Endodermal cell (in vitro differentiated cells): ENCODE measurements at regions not wholly inside any gene's neighbourhood (a gene's known extent, or its start where the extent isn't known, plus 50 kb on each side); places are given as distances from the start of the nearest gene placed in this dataset.

Source experiments
- DNase-seq: peaks from one replicate; pipeline ENCODE4 v3.0.0-alpha.2; 2017
- H3K27ac ChIP-seq: 2 replicates; pipeline ENCODE4 v1.5.1; 2013; ENCODE audit warnings: mild to moderate bottlenecking, low read depth, low read length, moderate library complexity
- H3K27me3 ChIP-seq: 2 replicates; pipeline ENCODE4 v1.6.1; 2013; ENCODE audit warnings: mild to moderate bottlenecking, low read length, moderate library complexity; ENCODE audit not compliant: insufficient read depth, control insufficient read depth, poor library complexity, severe bottlenecking
- H3K36me3 ChIP-seq: 2 replicates; pipeline ENCODE4 v1.7.0; 2013; ENCODE audit warnings: mild to moderate bottlenecking, low read length, moderate library complexity; ENCODE audit not compliant: control insufficient read depth, insufficient read depth
- H3K4me1 ChIP-seq: one replicate; pipeline ENCODE4 v1.7.0; 2013; ENCODE audit warnings: low read length; ENCODE audit not compliant: control insufficient read depth, insufficient read depth
- H3K4me3 ChIP-seq: 2 replicates; pipeline ENCODE4 v1.5.1; 2013; ENCODE audit warnings: mild to moderate bottlenecking, low read length, moderate library complexity
- H3K9ac ChIP-seq: 2 replicates; pipeline ENCODE4 v1.6.1; 2013; ENCODE audit warnings: mild to moderate bottlenecking, low read length, moderate library complexity; ENCODE audit not compliant: poor library complexity, severe bottlenecking; ENCODE audit errors: extremely low read depth
- H3K9me3 ChIP-seq: 2 replicates; pipeline ENCODE4 v1.6.1; 2013; ENCODE audit warnings: mild to moderate bottlenecking, low read length, moderate library complexity; ENCODE audit not compliant: control insufficient read depth
- H3K27ac Mint-ChIP-seq: 2 replicates; pipeline ENCODE4 v1.8.0; 2020; ENCODE audit warnings: mixed read lengths
- H3K27me3 Mint-ChIP-seq: 2 replicates; pipeline ENCODE4 v1.8.0; 2021; ENCODE audit warnings: mild to moderate bottlenecking, mixed read lengths; ENCODE audit not compliant: insufficient read depth
- H3K36me3 Mint-ChIP-seq: 2 replicates; pipeline ENCODE4 v1.8.0; 2020; ENCODE audit warnings: low read depth, mixed read lengths
- H3K4me1 Mint-ChIP-seq: 2 replicates; pipeline ENCODE4 v1.8.0; 2020; ENCODE audit warnings: mixed read lengths
- H3K4me3 Mint-ChIP-seq: 2 replicates; pipeline ENCODE4 v1.8.0; 2020; ENCODE audit warnings: mild to moderate bottlenecking, moderate library complexity, mixed read lengths
- H3K9me3 Mint-ChIP-seq: 2 replicates; pipeline ENCODE4 v1.8.0; 2020; ENCODE audit warnings: mild to moderate bottlenecking, mixed read lengths
- CTCF ChIP-seq: fragments of 200-600 bp; sonication (generic); conservative IDR thresholded peaks from 2 replicates; pipeline ENCODE4 v1.5.0; 2021; ENCODE audit warnings: antibody characterized with exemption, mild to moderate bottlenecking
- WGBS, 2 experiments: methylation state at CpG; one replicate each; pipeline versions ENCODE4 v1.1.5 to v1.1.7; 2013; ENCODE audit warnings: missing lambda C conversion rate in 2 of 2, mixed read lengths in 1 of 2; ENCODE audit not compliant: insufficient coverage in 1 of 2, insufficient read length in 1 of 2; 5-methylcytosine and 5-hydroxymethylcytosine counted together

GRCh38 chr2:35168351-35168750, 1187.2 kb upstream of the CRIM1 start:
- Histone ChIP-seq H3K27me3 (no peaks in the 10 kb centered on the region), H3K9ac (no peak overlapping the region), H3K4me1 (no peaks in the 10 kb centered on the region), H3K4me3 (no peak overlapping the region), H3K27ac (no peak overlapping the region), H3K9me3 (no peaks in the 10 kb centered on the region), H3K36me3 (no peaks in the 10 kb centered on the region)
- Mint-ChIP-seq H3K36me3 (no peaks in the 10 kb centered on the region), H3K27ac (no peak overlapping the region), H3K4me1 (peaks cover 14% of the 10 kb centered on the region), H3K27me3 (no peaks in the 10 kb centered on the region), H3K4me3 (no peak overlapping the region), H3K9me3 (no peaks in the 10 kb centered on the region)
- no peak for DNase-seq
- TF ChIP-seq CTCF: peak; percentile 79

GRCh38 chr2:35163948-35164347, 1191.6 kb upstream of the CRIM1 start:
- Histone ChIP-seq H3K27ac (no peak overlapping the region), H3K4me3 (no peak overlapping the region), H3K36me3 (no peaks in the 10 kb centered on the region), H3K27me3 (no peaks in the 10 kb centered on the region), H3K9ac (no peak overlapping the region), H3K4me1 (no peaks in the 10 kb centered on the region), H3K9me3 (no peaks in the 10 kb centered on the region)
- no peak for DNase-seq
- Mint-ChIP-seq H3K4me1 (no peaks in the 10 kb centered on the region), H3K27ac (no peak overlapping the region), H3K36me3 (peaks cover 2% of the 10 kb centered on the region), H3K9me3 (peaks cover 2% of the 10 kb centered on the region), H3K27me3 (no peaks in the 10 kb centered on the region), H3K4me3 (no peak overlapping the region)
- WGBS, 2 experiments: 100% methylated on average over 1 of the region's 2 CpGs
- TF ChIP-seq CTCF: no peak

- H3K9me3 Mint-ChIP-seq: peaks cover 2% of the 10 kb centered on the region
- no peaks in the 10 kb centered on the region for H3K4me1 Mint-ChIP-seq
- 77 to 100% methylated on average over 2 to 4 of the region's 4 CpGs for WGBS, 2 experiments
- Histone ChIP-seq H3K36me3 (no peaks in the 10 kb centered on the region), H3K27me3 (no peaks in the 10 kb centered on the region), H3K4me3 (no peak overlapping the region), H3K27ac (no peak overlapping the region), H3K9me3 (no peaks in the 10 kb centered on the region), H3K4me1 (no peaks in the 10 kb centered on the region), H3K9ac (no peak overlapping the region)
- H3K27ac Mint-ChIP-seq: no peak overlapping the region
- H3K27me3 Mint-ChIP-seq: no peaks in the 10 kb centered on the region
- H3K4me3 Mint-ChIP-seq: no peak overlapping the region
- DNase-seq: no peak
- no peak for TF ChIP-seq CTCF
- H3K36me3 Mint-ChIP-seq: peaks cover 2% of the 10 kb centered on the region
These were observed 1194.7 kb upstream of the CRIM1 start for GRCh38 chr2:35160871-35161270.
